OCI-LY1 (cell line): ENCODE measurements at regions not wholly inside any gene's neighbourhood (a gene's known extent, or its start where the extent isn't known, plus 50 kb on each side); places are given as distances from the start of the nearest gene placed in this dataset.

Source experiments
- CTCF ChIP-seq: fragments of 200-600 bp; sonication (generic), shearing (Covaris generic); IDR thresholded peaks from 2 replicates; pipeline ENCODE4 v1.5.1; 2017; ENCODE audit warnings: mild to moderate bottlenecking, antibody characterized with exemption, low read length, moderate library complexity, mixed read lengths
- EZH2 ChIP-seq: fragments of 200-600 bp; sonication (generic), shearing (Covaris generic); IDR thresholded peaks from 2 replicates; pipeline ENCODE4 v1.8.0; 2017; ENCODE audit warnings: borderline replicate concordance, mixed run types, mild to moderate bottlenecking, antibody characterized with exemption, low read length, moderate library complexity, mixed read lengths

- TF ChIP-seq CTCF (no peak), EZH2 (no peak)
These were observed 163.1 kb upstream of the KLHL29 start for GRCh38 chr2:23221901-23222300.
